Hematopoietic multipotent progenitor cell treated with erythropoietin and hydrocortisone succinate and interleukin-3 and kit ligand, for 17 days (in vitro differentiated cells): ENCODE measurements at regions not wholly inside any gene's neighbourhood (a gene's known extent, or its start where the extent isn't known, plus 50 kb on each side); places are given as distances from the start of the nearest gene placed in this dataset.
"Not testable (repeated sequence)": the region's sequence is repeated elsewhere in the genome, so short reads cannot be mapped to it uniquely, and the experiment has no call there.

Experiments
- DNase-seq: peaks from one replicate; pipeline ENCODE4 v3.0.0-alpha.2; 2015; ENCODE audit warnings: low spot score

GRCh38 chr15:35282965-35283496 is 197.9 kb upstream of the NANOGP8 start:
- DNase-seq: no peak

GRCh38 chr15:35281515-35281914 is 196.4 kb upstream of the NANOGP8 start:
- no peak for DNase-seq

GRCh38 chr15:35279811-35280210 is 194.7 kb upstream of the NANOGP8 start:
- DNase-seq: no peak

GRCh38 chr15:35271371-35272043 is 186.4 kb upstream of the NANOGP8 start:
- no peak for DNase-seq

GRCh38 chr15:35260941-35261340 is 175.8 kb upstream of the NANOGP8 start:
- DNase-seq: no peak

- DNase-seq: not testable (repeated sequence)
Measured at GRCh38 chr15:35260274-35260673, 175.2 kb upstream of the NANOGP8 start.

- DNase-seq: no peak
Measured at GRCh38 chr15:35256551-35256950, 171.5 kb upstream of the NANOGP8 start.

- no peak for DNase-seq
Measured at GRCh38 chr15:35256141-35256540, 171.0 kb upstream of the NANOGP8 start.

GRCh38 chr15:35254908-35255307 is 169.8 kb upstream of the NANOGP8 start:
- DNase-seq: not testable (repeated sequence)

- DNase-seq: no peak
Measured at GRCh38 chr15:35254062-35254461, 169.0 kb upstream of the NANOGP8 start.

- DNase-seq: no peak
Measured at GRCh38 chr15:35252351-35252865, 167.3 kb upstream of the NANOGP8 start.

GRCh38 chr15:35247150-35247549 is 162.1 kb upstream of the NANOGP8 start:
- DNase-seq: no peak

- no peak for DNase-seq
Measured at GRCh38 chr15:35246451-35246850, 161.4 kb upstream of the NANOGP8 start.

- DNase-seq: not testable (repeated sequence)
Measured at GRCh38 chr15:35245681-35246080, 160.6 kb upstream of the NANOGP8 start.

- no peak for DNase-seq
Measured at GRCh38 chr15:35244227-35244626, 159.1 kb upstream of the NANOGP8 start.

- DNase-seq: no peak
Measured at GRCh38 chr15:35243758-35244157, 158.7 kb upstream of the NANOGP8 start.

GRCh38 chr15:35239693-35240092 is 154.6 kb upstream of the NANOGP8 start:
- DNase-seq: not testable (repeated sequence)

GRCh38 chr15:35238448-35238847 is 153.4 kb upstream of the NANOGP8 start:
- DNase-seq: not testable (repeated sequence)

- DNase-seq: no peak
Measured at GRCh38 chr15:35229085-35229484, 144.0 kb upstream of the NANOGP8 start.

GRCh38 chr15:35218215-35218614 is 133.1 kb upstream of the NANOGP8 start:
- no peak for DNase-seq

- DNase-seq: no peak
Measured at GRCh38 chr15:35215093-35215492, 130.0 kb upstream of the NANOGP8 start.

GRCh38 chr15:35211240-35211902 is 126.3 kb upstream of the NANOGP8 start:
- DNase-seq: no peak

- no peak for DNase-seq
Measured at GRCh38 chr15:35210370-35210769, 125.3 kb upstream of the NANOGP8 start.
